ENCODE measurements at regions not wholly inside any gene's neighbourhood (a gene's known extent, or its start where the extent isn't known, plus 50 kb on each side); places are given as distances from the start of the nearest gene placed in this dataset.

DNA sequence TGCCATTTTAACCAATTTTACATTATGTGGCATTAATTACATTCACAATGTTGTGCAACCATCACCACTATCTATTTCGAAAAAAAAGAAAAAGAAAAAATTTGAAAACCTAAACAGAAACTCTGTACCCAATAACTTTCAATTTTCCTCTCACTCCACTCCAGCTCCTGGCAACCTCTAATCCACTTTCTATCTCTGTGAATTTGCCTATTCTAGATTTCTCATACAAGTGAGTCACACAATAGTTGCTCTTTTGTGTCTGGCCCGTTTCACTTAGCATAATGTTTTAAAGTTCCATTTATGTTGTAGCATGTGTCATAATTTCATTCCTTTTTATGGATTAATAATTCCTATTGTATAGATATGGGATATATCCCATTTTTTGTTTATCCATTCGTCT lies 53.3 kb upstream of the TBC1D5 start:
- TF ChIP-seq, protein P1, sequence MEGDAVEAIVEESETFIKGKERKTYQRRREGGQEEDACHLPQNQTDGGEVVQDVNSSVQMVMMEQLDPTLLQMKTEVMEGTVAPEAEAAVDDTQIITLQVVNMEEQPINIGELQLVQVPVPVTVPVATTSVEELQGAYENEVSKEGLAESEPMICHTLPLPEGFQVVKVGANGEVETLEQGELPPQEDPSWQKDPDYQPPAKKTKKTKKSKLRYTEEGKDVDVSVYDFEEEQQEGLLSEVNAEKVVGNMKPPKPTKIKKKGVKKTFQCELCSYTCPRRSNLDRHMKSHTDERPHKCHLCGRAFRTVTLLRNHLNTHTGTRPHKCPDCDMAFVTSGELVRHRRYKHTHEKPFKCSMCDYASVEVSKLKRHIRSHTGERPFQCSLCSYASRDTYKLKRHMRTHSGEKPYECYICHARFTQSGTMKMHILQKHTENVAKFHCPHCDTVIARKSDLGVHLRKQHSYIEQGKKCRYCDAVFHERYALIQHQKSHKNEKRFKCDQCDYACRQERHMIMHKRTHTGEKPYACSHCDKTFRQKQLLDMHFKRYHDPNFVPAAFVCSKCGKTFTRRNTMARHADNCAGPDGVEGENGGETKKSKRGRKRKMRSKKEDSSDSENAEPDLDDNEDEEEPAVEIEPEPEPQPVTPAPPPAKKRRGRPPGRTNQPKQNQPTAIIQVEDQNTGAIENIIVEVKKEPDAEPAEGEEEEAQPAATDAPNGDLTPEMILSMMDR (IDR thresholded peaks at IDR 0.05 in 4 of 5, conservative IDR thresholded peaks at IDR 0.05 in 1 of 5): no peak
- TF ChIP-seq POLR2A (IDR thresholded peaks at IDR 0.05): no peak
